Transverse colon (tissue), 4 donors: ENCODE measurements at regions not wholly inside any gene's neighbourhood (a gene's known extent, or its start where the extent isn't known, plus 50 kb on each side); places are given as distances from the start of the nearest gene placed in this dataset.

Source experiments
- EP300 ChIP-seq: sonication (generic); formaldehyde crosslinking; IDR thresholded peaks from one replicate; pipeline ENCODE4 v1.6.1; 2017; ENCODE audit warnings: antibody characterized with exemption, low read depth
- POLR2A ChIP-seq: fragments of 450-650 bp; IDR thresholded peaks from one replicate; pipeline ENCODE4 v1.6.1; 2016; ENCODE audit warnings: antibody characterized with exemption, mild to moderate bottlenecking, moderate library complexity
- POLR2AphosphoS5 ChIP-seq, 3 donors: sonication (generic); formaldehyde crosslinking; IDR thresholded peaks; one replicate each; pipeline ENCODE4 v1.6.1; 2016; ENCODE audit warnings: antibody characterized with exemption in 3 of 3
- TF ChIP-seq, protein P1 (sequence below), 5 experiments: fragments of 200-600 bp in 3 of 5; fragments of 450-650 bp in 2 of 5; sonication (generic) in 3 of 5; IDR thresholded peaks; 1 replicate in 2 of 5; 2 replicates in 3 of 5; pipeline ENCODE4 v1.5.1; 2016 to 2017; ENCODE audit warnings: antibody characterized with exemption in 5 of 5, inconsistent platforms in 3 of 5, mild to moderate bottlenecking in 2 of 5, moderate library complexity in 1 of 5

GRCh38 chr1:219067350-219067712 is 106.3 kb upstream of the LYPLAL1 start:
- TF ChIP-seq, protein P1, sequence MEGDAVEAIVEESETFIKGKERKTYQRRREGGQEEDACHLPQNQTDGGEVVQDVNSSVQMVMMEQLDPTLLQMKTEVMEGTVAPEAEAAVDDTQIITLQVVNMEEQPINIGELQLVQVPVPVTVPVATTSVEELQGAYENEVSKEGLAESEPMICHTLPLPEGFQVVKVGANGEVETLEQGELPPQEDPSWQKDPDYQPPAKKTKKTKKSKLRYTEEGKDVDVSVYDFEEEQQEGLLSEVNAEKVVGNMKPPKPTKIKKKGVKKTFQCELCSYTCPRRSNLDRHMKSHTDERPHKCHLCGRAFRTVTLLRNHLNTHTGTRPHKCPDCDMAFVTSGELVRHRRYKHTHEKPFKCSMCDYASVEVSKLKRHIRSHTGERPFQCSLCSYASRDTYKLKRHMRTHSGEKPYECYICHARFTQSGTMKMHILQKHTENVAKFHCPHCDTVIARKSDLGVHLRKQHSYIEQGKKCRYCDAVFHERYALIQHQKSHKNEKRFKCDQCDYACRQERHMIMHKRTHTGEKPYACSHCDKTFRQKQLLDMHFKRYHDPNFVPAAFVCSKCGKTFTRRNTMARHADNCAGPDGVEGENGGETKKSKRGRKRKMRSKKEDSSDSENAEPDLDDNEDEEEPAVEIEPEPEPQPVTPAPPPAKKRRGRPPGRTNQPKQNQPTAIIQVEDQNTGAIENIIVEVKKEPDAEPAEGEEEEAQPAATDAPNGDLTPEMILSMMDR (IDR thresholded peaks at IDR 0.05) = no peak
- TF ChIP-seq EP300 = no peak
- TF ChIP-seq POLR2A = no peak
- TF ChIP-seq POLR2AphosphoS5 (IDR thresholded peaks at IDR 0.05) = no peak
